NCI-H510A treated with DMSO at 0.1 percent for 48 hours (cell line): ENCODE measurements at regions not wholly inside any gene's neighbourhood (a gene's known extent, or its start where the extent isn't known, plus 50 kb on each side); places are given as distances from the start of the nearest gene placed in this dataset.
"Not testable (repeated sequence)": the region's sequence is repeated elsewhere in the genome, so short reads cannot be mapped to it uniquely, and the experiment has no call there.

ENCODE experiments used
- DNase-seq: peaks from one replicate; lab custom pipeline; 2025; lab: John Stamatoyannopoulos, UW

- no peak for DNase-seq
Observed at GRCh38 chr5:155772009-155772662, 554.8 kb upstream of the SGCD start.

GRCh38 chr5:155773680-155774079 lies 553.3 kb upstream of the SGCD start:
- no peak for DNase-seq

DNA sequence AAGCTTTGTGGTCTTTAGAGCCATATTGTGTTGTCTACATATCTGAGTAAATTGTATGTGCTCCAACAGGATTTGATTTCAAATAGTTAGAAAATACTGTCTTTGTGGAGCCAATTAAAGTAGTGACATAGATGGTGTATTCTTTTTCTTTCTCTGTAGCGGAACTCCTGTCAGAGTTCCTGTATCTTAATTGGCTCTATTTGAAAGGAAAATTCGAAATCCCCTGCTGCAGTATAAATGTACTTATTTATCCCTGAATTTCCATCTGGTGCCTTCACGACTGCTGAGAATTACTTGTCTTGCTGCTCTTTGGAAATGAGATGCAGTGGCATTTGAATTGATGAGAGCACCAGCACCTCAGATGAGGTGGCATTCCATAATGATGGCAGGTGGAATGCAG lies 546.7 kb upstream of the SGCD start:
- no peak for DNase-seq

- DNase-seq = no peak
Observed at GRCh38 chr5:155783246-155783645, 543.7 kb upstream of the SGCD start.

DNA sequence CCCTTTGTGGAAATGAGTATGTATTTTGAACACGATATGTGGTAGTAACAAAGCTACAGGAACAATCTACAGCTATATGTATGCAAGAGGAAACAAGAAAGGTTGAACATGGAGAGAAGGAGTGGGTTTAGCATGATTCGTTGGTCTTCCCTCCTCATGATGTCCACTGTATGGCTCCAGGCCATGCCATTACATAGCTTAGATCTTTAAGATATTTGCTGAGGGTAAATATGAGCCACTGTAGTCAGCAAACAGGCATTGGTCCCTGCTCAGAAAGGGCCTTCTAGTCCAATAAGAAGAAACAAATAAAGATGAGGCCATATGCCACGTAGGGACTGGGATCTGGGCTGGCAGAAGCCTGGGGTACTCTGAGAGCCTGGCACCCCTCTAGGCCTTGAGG lies 543.2 kb upstream of the SGCD start:
- no peak for DNase-seq

- no peak for DNase-seq
Observed at GRCh38 chr5:155786108-155786507, 540.9 kb upstream of the SGCD start.

DNA sequence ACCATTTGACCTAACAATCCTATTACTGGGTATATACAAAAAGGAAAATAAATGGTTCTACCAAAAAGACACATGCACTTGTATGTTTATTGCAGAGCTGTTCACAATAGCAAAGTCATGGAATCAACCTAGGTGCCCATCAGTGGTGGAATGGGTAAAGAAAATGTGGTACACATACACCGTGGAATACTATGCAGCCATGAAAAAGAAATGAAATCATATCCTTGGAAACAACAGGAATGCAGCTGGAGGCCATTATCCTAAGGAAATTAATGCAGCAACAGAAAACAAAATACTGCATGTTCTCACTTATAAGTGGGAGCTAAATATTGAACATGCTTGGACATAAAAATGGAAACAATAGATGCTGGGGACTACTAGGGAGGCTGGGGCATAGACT lies 534.1 kb upstream of the SGCD start:
- DNase-seq = no peak

GRCh38 chr5:155794795-155795194 lies 532.2 kb upstream of the SGCD start:
- DNase-seq = no peak

- DNase-seq = no peak
Observed at GRCh38 chr5:155799308-155799707, 527.7 kb upstream of the SGCD start.

DNA sequence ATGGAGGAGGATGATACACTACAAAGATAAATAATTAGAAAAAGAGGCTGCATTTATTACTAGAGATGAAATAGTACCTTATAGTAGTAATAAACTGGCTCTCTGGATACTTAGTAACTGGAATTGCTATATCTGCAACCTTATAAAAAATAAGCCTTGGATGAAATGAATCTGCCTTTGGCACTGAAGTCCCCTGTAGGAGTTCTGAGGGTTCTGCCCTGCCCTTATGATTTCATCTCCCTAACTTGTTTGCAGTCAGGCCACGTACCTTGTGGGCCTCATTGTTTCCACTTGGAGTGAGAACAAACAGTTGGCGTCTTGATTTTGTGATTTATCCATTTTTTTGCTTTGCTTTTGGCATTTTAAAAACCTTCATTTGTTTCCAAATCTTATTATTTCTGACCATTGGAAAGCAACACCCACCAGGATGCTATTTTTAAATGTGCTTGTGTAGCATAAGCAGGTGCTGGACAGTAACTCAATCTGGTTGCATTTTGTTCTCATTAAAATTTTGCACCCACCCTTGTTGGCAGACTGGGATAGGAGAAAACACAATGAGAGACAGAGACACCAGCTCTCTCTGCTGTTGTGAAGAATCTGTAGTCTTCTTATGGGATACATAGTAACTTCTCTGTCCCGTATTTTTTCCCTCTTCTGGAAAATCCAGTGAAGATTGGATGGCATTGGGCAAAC lies 518.9 kb upstream of the SGCD start:
- DNase-seq = no peak

GRCh38 chr5:155815248-155815647 lies 511.7 kb upstream of the SGCD start:
- no peak for DNase-seq

DNA sequence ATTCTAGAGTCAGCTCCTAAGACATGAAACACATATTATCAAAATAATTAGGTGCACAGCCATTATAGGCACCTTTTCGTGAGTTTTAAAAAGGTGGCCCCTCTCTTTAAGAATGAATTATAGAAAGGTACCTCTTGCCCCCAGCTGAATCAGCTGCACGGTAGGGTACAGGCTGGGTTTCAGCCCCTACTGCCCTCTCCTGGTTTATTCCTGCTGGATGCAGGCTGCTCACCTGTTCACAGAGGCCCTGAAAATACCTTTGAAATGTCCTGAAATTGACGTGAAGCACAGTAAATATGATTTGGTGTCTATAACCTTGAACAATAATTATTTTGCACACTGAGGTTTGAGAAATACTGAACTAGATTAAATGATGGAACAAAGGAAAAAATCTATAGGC lies 504.8 kb upstream of the SGCD start:
- no peak for DNase-seq

DNA sequence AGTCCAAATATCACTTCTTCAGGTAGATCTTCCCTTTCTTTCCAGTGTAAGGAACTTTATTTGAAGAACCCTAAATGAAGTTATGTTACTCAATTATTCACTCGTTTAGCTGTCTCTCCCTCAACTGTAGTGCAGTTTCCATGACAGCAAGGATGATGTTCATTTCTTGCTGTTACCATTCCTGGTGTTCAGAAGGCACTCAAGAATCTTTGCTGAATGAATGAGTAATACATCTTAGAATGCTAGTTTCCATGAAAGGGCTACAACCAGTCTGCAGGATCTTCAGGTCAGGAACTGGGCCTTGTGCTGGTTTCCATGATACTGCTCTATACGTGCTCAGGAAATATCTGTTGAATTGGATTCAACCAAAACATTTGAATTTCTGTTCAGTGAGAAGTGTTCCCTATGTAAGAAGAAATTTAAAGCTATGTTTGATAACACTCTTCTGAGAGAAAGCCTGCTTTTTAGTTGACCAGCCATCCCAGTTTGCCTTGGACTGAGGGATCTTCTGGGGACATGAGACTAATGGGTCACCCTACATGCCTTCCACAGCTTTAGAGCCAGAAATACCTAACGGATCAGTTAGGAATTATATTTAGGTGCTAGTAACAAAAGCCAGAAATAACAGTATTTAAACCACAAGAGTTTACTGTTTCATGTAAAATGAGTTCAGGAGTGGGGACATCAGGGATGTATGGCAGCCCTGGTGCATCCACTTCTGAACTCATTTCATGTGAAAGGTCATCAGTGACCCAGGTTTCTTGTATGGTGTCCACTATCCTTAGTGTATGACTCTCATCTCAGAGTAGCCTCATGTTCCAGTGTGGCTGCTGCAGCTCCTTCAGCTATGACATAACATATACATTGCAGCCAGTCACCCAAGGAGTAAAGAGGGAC lies 500.1 kb upstream of the SGCD start:
- no peak for DNase-seq

DNA sequence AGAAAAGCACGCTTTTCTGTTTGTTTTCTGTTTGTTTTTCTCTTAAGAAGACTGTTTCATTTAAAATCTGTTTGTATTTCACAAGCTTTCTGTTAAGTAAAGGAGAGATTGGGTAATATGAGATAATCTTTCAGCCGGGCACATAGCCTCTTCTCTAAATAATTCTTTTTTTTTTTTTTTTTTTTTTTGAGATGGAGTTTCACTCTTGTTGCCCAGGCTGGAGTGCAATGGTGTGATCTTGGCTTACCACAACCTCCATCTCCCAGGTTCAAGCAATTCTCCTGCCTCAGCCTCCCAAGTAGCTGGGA lies 499.5 kb upstream of the SGCD start:
- DNase-seq = not testable (repeated sequence)

DNA sequence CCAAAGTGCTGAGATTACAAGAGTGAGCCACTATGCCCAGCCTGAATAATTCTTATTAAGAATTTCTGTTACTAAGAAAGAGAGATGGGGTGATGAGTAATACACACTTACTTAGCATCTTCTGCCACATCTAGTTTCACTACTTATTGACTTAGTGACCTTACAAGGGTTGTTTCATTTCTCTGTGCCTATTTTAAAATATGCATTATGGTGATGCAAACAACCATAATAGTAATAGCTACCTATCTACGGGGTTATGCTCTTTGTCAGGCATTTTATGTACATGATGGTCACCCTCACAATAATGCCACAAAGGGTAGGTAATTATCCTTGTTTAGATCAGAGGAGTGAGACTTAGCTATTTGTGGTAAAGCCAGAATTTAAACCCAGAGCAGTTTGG lies 499.0 kb upstream of the SGCD start:
- no peak for DNase-seq

DNA sequence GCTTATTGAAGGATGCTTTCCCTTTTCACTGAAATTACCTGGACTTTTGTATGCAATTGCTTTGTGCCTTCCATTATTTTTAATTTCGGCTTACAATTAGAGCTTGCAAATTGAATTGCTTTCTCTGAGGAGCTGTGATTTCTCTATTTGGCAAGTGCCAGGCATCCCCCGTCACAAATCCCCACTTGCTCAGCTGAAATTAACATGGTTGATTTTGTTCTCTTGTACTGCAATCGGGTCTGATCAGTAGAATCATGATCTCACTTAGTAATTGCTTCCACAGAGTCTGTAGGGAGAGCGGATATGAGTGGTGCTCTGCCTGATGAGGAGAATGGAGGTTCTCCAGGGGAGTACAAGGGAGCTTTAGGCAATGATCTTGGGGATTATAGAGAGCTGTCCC lies 495.5 kb upstream of the SGCD start:
- DNase-seq = no peak

DNA sequence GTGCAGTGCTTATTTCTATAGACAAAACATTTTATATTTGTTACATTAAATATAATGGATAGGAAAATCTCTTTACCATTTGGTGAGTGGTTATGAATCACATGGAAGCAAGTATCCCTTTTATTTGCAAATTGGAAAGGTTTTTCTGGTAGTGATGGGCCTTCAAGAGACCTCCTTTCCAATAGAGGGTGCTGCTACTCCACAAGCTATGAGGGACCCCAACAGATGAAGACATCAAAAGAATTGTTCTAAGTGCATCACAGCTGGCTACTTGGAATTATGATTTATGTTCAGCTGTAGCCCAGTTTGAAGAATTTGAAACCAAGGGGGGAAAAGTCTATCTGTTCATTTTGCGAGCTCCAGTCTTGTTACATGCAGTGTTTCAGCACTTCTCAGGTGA lies 493.7 kb upstream of the SGCD start:
- DNase-seq = no peak

DNA sequence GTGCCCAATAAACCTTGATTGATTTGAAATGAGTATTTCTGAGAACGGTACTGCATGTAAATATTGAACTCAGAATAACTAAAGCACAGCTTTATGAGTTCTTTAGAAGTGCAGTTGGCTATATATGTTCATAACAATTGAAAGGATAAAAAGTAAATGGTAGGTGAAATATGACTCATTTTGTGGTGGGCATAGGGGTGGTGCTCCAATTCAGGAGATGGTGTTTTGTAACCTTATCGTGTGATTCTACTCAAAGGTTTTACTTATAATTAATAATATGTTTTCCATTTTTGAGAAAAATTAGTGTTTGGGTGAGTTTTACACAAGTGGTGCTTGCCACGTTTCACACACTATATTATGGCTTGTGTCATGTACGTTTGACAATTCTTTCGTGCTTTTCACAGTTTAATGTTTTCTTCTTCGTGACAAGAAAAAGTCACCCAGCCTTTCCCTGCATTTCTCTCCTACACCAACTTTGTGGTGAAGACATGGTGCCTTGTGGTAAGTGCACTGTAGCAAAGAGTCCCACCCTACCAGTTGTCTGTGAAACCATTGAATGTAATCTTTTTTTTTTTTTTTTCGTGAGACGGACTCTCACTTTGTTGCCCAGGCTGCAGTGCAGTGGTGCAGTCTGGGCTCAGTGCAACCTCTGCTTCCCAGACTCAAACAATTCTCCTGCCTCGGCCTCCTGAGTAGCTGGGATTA lies 492.5 kb upstream of the SGCD start:
- DNase-seq = no peak

DNA sequence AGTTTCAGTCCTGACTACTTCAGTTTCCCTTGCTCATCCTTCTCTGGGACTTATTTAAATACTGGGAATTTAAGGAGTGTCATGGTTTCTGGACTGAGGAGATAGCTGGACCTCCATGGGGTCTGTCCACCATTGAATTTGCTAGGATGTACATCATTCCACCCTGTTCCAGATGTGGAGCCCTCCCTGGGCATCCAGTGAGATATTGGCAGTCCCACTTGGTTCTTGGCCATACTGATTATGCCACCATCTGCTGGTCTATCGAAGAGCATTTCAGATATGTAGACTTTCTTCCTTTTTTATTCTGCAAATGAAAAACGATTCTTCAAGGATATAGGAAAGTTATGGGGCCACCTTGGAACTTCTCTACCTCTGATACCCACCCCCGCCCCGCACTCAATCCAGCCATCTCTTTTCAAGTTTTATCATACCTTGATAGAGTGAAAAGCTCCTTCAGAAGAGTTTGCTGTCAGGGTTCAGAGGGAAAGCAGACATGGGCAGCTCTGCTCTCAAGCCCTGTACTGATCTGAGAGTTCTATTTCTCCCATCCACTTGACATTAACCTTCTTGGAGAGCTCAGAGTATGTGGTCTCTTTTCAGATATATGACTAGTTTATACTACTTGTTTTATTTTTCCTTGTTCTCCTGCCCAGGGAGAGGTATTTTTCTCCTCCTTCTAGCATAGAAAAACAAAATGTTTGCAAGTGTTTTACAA lies 490.7 kb upstream of the SGCD start:
- no peak for DNase-seq

GRCh38 chr5:155838394-155838793 lies 488.6 kb upstream of the SGCD start:
- DNase-seq = no peak

DNA sequence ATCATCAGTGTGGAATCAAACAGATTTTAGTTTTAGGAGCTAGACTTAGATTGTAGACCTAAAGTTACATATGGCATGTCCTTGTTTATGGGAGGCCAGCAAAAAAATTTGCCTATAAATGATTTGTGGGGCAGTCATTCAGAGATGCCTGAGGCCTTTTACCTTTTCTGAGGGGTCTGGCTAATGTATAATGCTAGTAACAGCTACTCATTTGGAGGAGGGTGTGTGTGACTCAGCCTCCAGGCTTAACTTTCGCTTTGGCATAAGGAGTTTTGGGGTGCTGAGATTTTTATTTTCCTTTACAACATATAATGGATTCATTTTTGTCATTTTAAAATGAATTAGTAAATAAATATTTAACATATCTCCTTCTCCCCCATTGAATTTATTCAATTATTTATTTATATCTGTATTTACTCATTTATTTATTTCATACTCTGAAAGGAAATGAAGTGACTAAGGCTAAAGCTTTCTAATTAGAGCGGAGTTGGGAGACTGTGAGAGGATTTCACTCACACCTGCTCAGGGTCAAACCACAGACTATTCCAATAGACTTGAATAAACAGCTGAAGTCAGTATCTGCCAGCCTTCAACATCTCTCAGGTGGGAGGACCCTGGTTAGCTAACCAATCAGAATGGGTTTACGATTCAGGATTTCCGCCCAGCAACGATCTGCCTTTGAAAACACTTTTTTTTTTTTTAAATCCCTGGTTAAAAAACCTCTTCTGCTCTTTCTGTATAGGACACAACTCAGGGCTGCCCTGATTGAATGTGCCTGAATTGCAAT lies 487.5 kb upstream of the SGCD start:
- no peak for DNase-seq
